HEK293 (cell line): ENCODE measurements at regions not wholly inside any gene's neighbourhood (a gene's known extent, or its start where the extent isn't known, plus 50 kb on each side); places are given as distances from the start of the nearest gene placed in this dataset.
"Not testable (repeated sequence)": the region's sequence is repeated elsewhere in the genome, so short reads cannot be mapped to it uniquely, and the experiment has no call there.

ENCODE experiments used
- CTCF ChIP-seq: fragments of 450-650 bp; formaldehyde crosslinking; IDR thresholded peaks from 2 replicates; pipeline ENCODE4 v1.5.1; 2016; ENCODE audit warnings: missing biosample characterization, missing genetic modification characterization
- GLIS2 ChIP-seq: fragments of 450-650 bp; formaldehyde crosslinking; IDR thresholded peaks from 2 replicates; pipeline ENCODE4 v1.5.1; 2016; ENCODE audit warnings: missing biosample characterization, missing genetic modification characterization
- HOXA7 ChIP-seq: sonication (generic); formaldehyde crosslinking; IDR thresholded peaks from 2 replicates; pipeline ENCODE4 v1.8.1; 2022; ENCODE audit warnings: missing genetic modification reagents, borderline replicate concordance
- PATZ1 ChIP-seq: fragments of 450-650 bp; formaldehyde crosslinking; IDR thresholded peaks from 2 replicates; pipeline ENCODE4 v1.5.1; 2016; ENCODE audit warnings: missing biosample characterization, missing genetic modification characterization
- PRDM1 ChIP-seq: fragments of 450-650 bp; formaldehyde crosslinking; IDR thresholded peaks from 2 replicates; pipeline ENCODE4; 2016; ENCODE audit warnings: missing biosample characterization, missing genetic modification characterization
- REST ChIP-seq: fragments of 450-650 bp; formaldehyde crosslinking; IDR thresholded peaks from 2 replicates; pipeline ENCODE4 v1.5.1; 2016; ENCODE audit warnings: missing biosample characterization, missing genetic modification characterization
- ZFP41 ChIP-seq: fragments of 450-650 bp; formaldehyde crosslinking; IDR thresholded peaks from 2 replicates; pipeline ENCODE4 v1.5.1; 2016; ENCODE audit warnings: missing biosample characterization, missing genetic modification characterization, borderline replicate concordance
- ZNF335 ChIP-seq: fragments of 450-650 bp; formaldehyde crosslinking; conservative IDR thresholded peaks from 2 replicates; pipeline ENCODE4 v1.5.1; 2016; ENCODE audit warnings: missing biosample characterization, missing genetic modification characterization
- ZNF37A ChIP-seq: fragments of 450-650 bp; IDR thresholded peaks from 2 replicates; pipeline ENCODE4 v1.5.1; 2018; ENCODE audit warnings: missing biosample characterization, missing genetic modification characterization
- ZNF510 ChIP-seq: fragments of 450-650 bp; formaldehyde crosslinking; IDR thresholded peaks from 2 replicates; pipeline ENCODE4 v1.5.1; 2018; ENCODE audit warnings: mild to moderate bottlenecking, missing genetic modification characterization, missing biosample characterization; ENCODE audit not compliant: insufficient replicate concordance
- ZSCAN16 ChIP-seq: fragments of 450-650 bp; formaldehyde crosslinking; IDR thresholded peaks from 2 replicates; pipeline ENCODE4 v1.5.1; 2016; ENCODE audit warnings: missing biosample characterization, missing genetic modification characterization
- TF ChIP-seq, protein P1 (sequence below): fragments of 450-650 bp; formaldehyde crosslinking; IDR thresholded peaks from 2 replicates; pipeline ENCODE4 v1.5.1; 2016; ENCODE audit warnings: missing biosample characterization, missing genetic modification characterization
- TF ChIP-seq, protein P2 (sequence below): fragments of 450-650 bp; formaldehyde crosslinking; IDR thresholded peaks from 2 replicates; pipeline ENCODE4 v1.5.1; 2016; ENCODE audit warnings: missing biosample characterization, missing genetic modification characterization, low read depth

DNA sequence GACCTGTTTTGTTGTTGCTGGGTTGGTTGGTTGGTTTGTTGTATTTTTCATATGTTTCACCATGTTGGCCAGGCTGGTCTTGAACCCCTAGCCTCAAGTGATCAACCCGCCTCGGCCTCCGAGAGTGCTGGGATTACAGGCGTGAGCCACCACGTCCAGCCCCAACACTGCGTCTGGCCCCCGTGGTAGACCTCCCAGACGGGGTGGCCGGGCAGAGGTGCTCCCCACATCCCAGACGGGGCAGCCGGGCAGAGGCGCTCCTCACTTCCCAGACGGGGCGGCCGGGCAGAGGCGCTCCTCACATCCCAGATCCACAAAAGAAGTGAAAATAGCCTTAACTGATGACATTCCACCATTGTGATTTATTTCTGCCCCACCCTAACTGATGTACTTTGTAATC is 76.2 kb upstream of the PABPC3 start:
- not testable (repeated sequence) for TF ChIP-seq PRDM1 (tag by site-specific recombination); CTCF (tag by site-specific recombination); GLIS2; REST (tag by site-specific recombination); ZNF37A (tag by site-specific recombination); ZNF335; HOXA7 (CRISPR knock-in tag); ZSCAN16 (tag by site-specific recombination); ZNF510 (tag by site-specific recombination); ZFP41 (tag by site-specific recombination); PATZ1 (tag by site-specific recombination)
- TF ChIP-seq, protein P1, sequence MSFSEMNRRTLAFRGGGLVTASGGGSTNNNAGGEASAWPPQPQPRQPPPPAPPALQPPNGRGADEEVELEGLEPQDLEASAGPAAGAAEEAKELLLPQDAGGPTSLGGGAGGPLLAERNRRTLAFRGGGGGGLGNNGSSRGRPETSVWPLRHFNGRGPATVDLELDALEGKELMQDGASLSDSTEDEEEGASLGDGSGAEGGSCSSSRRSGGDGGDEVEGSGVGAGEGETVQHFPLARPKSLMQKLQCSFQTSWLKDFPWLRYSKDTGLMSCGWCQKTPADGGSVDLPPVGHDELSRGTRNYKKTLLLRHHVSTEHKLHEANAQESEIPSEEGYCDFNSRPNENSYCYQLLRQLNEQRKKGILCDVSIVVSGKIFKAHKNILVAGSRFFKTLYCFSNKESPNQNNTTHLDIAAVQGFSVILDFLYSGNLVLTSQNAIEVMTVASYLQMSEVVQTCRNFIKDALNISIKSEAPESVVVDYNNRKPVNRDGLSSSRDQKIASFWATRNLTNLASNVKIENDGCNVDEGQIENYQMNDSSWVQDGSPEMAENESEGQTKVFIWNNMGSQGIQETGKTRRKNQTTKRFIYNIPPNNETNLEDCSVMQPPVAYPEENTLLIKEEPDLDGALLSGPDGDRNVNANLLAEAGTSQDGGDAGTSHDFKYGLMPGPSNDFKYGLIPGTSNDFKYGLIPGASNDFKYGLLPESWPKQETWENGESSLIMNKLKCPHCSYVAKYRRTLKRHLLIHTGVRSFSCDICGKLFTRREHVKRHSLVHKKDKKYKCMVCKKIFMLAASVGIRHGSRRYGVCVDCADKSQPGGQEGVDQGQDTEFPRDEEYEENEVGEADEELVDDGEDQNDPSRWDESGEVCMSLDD (tag by site-specific recombination): not testable (repeated sequence)
- TF ChIP-seq, protein P2, sequence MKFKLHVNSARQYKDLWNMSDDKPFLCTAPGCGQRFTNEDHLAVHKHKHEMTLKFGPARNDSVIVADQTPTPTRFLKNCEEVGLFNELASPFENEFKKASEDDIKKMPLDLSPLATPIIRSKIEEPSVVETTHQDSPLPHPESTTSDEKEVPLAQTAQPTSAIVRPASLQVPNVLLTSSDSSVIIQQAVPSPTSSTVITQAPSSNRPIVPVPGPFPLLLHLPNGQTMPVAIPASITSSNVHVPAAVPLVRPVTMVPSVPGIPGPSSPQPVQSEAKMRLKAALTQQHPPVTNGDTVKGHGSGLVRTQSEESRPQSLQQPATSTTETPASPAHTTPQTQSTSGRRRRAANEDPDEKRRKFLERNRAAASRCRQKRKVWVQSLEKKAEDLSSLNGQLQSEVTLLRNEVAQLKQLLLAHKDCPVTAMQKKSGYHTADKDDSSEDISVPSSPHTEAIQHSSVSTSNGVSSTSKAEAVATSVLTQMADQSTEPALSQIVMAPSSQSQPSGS (tag by site-specific recombination): not testable (repeated sequence)
